Tibial nerve (tissue), 4 donors: ENCODE measurements at regions not wholly inside any gene's neighbourhood (a gene's known extent, or its start where the extent isn't known, plus 50 kb on each side); places are given as distances from the start of the nearest gene placed in this dataset.

Experiments
- DNase-seq, 2 donors: peaks; one replicate each; pipeline ENCODE4 v3.0.0-alpha.2; 2019; ENCODE audit warnings: low spot score in 2 of 2
- H3K27ac ChIP-seq, 4 donors: fragments of 200-600 bp; sonication (generic) in 3 of 4; one replicate each; pipeline ENCODE4 v1.5.1; 2017 to 2019; ENCODE audit warnings: mild to moderate bottlenecking in 1 of 4
- H3K27me3 ChIP-seq, 2 donors: fragments of 200-600 bp; sonication (generic) in 1 of 2; one replicate each; pipeline versions ENCODE4 v1.5.1 to v1.6.0; 2017 to 2019
- H3K36me3 ChIP-seq, 3 donors: fragments of 200-600 bp; sonication (generic); one replicate each; pipeline ENCODE4 v1.5.1; 2018 to 2019
- H3K4me1 ChIP-seq, 4 donors: fragments of 200-600 bp; sonication (generic) in 3 of 4; one replicate each; pipeline ENCODE4 v1.5.1; 2017 to 2019
- H3K4me3 ChIP-seq, 4 donors: fragments of 200-600 bp; sonication (generic) in 3 of 4; one replicate each; pipeline ENCODE4 v1.5.1; 2017 to 2019; ENCODE audit warnings: mild to moderate bottlenecking in 1 of 4, moderate library complexity in 1 of 4
- H3K9me3 ChIP-seq, 4 donors: fragments of 200-600 bp; sonication (generic) in 3 of 4; one replicate each; pipeline ENCODE4 v1.5.1; 2017 to 2019
- CTCF ChIP-seq, 5 experiments: fragments of 200-600 bp in 3 of 5; fragments of 450-650 bp in 2 of 5; sonication (generic) in 3 of 5; IDR thresholded peaks; one replicate each; pipeline ENCODE4 v1.5.1; 2016 to 2019; ENCODE audit warnings: antibody characterized with exemption in 5 of 5, mild to moderate bottlenecking in 3 of 5, moderate library complexity in 2 of 5
- EP300 ChIP-seq, 2 donors: sonication (generic); formaldehyde crosslinking; IDR thresholded peaks; one replicate each; pipeline ENCODE4 v1.6.1; 2017; ENCODE audit warnings: antibody characterized with exemption in 2 of 2, mild to moderate bottlenecking in 1 of 2
- POLR2A ChIP-seq, 2 donors: fragments of 450-650 bp; IDR thresholded peaks; one replicate each; pipeline ENCODE4 v1.6.1; 2017; ENCODE audit warnings: antibody characterized with exemption in 2 of 2, mild to moderate bottlenecking in 2 of 2, moderate library complexity in 2 of 2
- WGBS, 2 donors: methylation state at CpG; one replicate each; pipeline ENCODE4 v1.1.5; 2018; 5-methylcytosine and 5-hydroxymethylcytosine counted together

DNA sequence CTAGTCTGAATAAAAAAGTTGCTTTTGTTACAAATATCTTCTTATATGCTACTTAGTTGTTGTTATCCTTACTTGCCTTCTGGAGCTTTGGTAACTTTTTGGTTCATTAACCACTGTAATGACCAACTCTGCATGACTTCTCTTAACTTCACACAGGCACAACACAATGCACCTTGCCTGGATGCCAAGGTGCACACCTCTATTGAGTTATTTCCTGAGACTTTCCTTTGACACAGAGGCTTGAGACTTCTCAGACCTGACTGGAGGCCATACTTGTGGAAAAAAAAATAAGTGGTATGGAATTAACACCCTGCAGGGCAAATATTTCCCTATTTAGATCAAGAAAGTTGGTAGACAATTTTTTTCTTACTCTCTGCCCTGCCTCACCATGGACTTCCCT lies 1925.6 kb downstream of the EFNA5 start:
- Histone ChIP-seq H3K27me3 (no peaks in the 10 kb centered on the region), H3K4me1 (no peaks in the 10 kb centered on the region), H3K27ac (no peak overlapping the region), H3K4me3 (no peak overlapping the region), H3K9me3 (no peaks in the 10 kb centered on the region), H3K36me3 (no peaks in the 10 kb centered on the region)
- no peak for TF ChIP-seq EP300 (IDR thresholded peaks at IDR 0.05)
- TF ChIP-seq CTCF (IDR thresholded peaks at IDR 0.05): no peak
- TF ChIP-seq POLR2A (IDR thresholded peaks at IDR 0.05): no peak
- DNase-seq: no peak

- TF ChIP-seq CTCF (IDR thresholded peaks at IDR 0.05) (no peak), EP300 (IDR thresholded peaks at IDR 0.05) (no peak), POLR2A (IDR thresholded peaks at IDR 0.05) (no peak)
- no peaks in the 10 kb centered on the region for H3K36me3 ChIP-seq
- no peaks in the 10 kb centered on the region for H3K4me1 ChIP-seq
- no peak for DNase-seq
- H3K27ac ChIP-seq: no peak overlapping the region
- no peak overlapping the region for H3K4me3 ChIP-seq
- peaks cover 0 to 7% (median 0%) of the 10 kb centered on the region in 4 donors for H3K9me3 ChIP-seq
- WGBS, 2 donors: 82 to 88% methylated on average over 3 of the region's 3 CpGs
- no peaks in the 10 kb centered on the region for H3K27me3 ChIP-seq
Observed at GRCh38 chr5:105740242-105740641, 1930.5 kb downstream of the EFNA5 start.

DNA sequence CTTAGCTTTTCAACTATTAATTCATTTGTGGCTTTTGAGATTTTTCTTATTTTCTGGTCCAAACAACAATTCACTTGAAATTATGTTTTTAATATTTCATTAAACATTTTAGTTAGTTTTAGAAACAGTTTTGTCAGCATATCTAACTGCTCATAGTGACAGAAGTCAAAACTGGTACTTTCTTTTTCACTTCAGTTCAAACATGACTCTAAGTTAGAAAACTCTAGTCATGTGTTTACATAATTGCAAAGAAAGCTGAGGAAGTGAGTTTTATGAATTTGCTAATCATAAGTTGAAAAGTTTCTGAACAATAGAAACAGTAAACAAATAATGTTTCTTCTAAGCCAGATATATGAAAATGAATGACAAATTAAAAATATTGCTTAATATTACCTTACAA lies 1931.0 kb downstream of the EFNA5 start:
- DNase-seq: no peak
- TF ChIP-seq CTCF (IDR thresholded peaks at IDR 0.05) (no peak), EP300 (IDR thresholded peaks at IDR 0.05) (no peak), POLR2A (IDR thresholded peaks at IDR 0.05) (no peak)
- Histone ChIP-seq H3K4me1 (no peaks in the 10 kb centered on the region), H3K27me3 (no peaks in the 10 kb centered on the region), H3K4me3 (no peak overlapping the region), H3K27ac (no peak overlapping the region), H3K36me3 (no peaks in the 10 kb centered on the region), H3K9me3 (peaks cover 0 to 7% (median 0%) of the 10 kb centered on the region in 4 donors)

- Histone ChIP-seq H3K27ac (no peak overlapping the region), H3K4me3 (no peak overlapping the region), H3K27me3 (no peaks in the 10 kb centered on the region), H3K36me3 (no peaks in the 10 kb centered on the region), H3K9me3 (peaks cover 0 to 7% (median 0%) of the 10 kb centered on the region in 4 donors), H3K4me1 (peaks cover 0 to 4% (median 0%) of the 10 kb centered on the region in 4 donors)
- no peak for TF ChIP-seq CTCF (IDR thresholded peaks at IDR 0.05)
- TF ChIP-seq POLR2A (IDR thresholded peaks at IDR 0.05): no peak
- TF ChIP-seq EP300 (IDR thresholded peaks at IDR 0.05): no peak
- DNase-seq: no peak
Observed at GRCh38 chr5:105735704-105736103, 1935.0 kb downstream of the EFNA5 start.

DNA sequence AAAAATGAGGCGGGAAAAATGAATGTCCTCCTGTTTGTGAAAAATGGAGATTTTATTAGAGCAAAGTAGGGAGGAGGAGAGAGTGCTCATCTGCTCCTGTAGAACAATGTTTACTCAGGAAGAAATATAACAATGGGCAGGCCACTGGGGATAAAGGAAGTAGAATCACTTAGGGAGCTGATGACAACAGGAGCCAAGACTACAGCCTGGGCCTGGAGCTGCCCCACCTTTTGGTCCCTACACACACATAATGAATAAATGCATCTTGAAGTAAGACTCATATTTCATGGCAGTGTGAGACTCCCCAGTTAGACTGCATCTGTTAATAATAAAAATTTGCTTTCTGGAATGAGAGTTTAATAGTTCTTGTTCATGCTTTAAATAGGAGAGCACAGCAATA lies 1939.8 kb downstream of the EFNA5 start:
- 45 to 50% methylated on average over 1 of the region's 1 CpG for WGBS, 2 donors
- Histone ChIP-seq H3K27ac (no peak overlapping the region), H3K27me3 (no peaks in the 10 kb centered on the region), H3K9me3 (no peaks in the 10 kb centered on the region), H3K36me3 (no peaks in the 10 kb centered on the region), H3K4me1 (peaks cover 0 to 6% (median 0%) of the 10 kb centered on the region in 4 donors), H3K4me3 (no peak overlapping the region)
- TF ChIP-seq CTCF (IDR thresholded peaks at IDR 0.05) (no peak), EP300 (IDR thresholded peaks at IDR 0.05) (no peak), POLR2A (IDR thresholded peaks at IDR 0.05) (no peak)
- DNase-seq: no peak
